GM19372 (cell line): ENCODE measurements at regions not wholly inside any gene's neighbourhood (a gene's known extent, or its start where the extent isn't known, plus 50 kb on each side); places are given as distances from the start of the nearest gene placed in this dataset.

Source experiments
- ATAC-seq: cut with Tn5 transposase; IDR thresholded peaks from one replicate; pipeline ENCODE4 v1.9.1; 2021; ENCODE audit warnings: mild to moderate bottlenecking, low read depth, moderate library complexity; ENCODE audit not compliant: unreplicated experiment

- ATAC-seq, result no peak
Observed at GRCh38 chr6:128827675-128828464, 55.1 kb upstream of the LAMA2 start.

- no peak for ATAC-seq
Observed at GRCh38 chr6:128826606-128827005, 56.3 kb upstream of the LAMA2 start.

- no peak for ATAC-seq
Observed at GRCh38 chr6:128822271-128822670, 60.7 kb upstream of the LAMA2 start.

GRCh38 chr6:128821116-128821515, 61.8 kb upstream of the LAMA2 start:
- ATAC-seq, result no peak

- no peak for ATAC-seq
Observed at GRCh38 chr6:128808856-128809255, 74.1 kb upstream of the LAMA2 start.

- no peak for ATAC-seq
Observed at GRCh38 chr6:128807577-128807976, 75.4 kb upstream of the LAMA2 start.

- no peak for ATAC-seq
Observed at GRCh38 chr6:128806261-128806660, 76.7 kb upstream of the LAMA2 start.

GRCh38 chr6:128803911-128804310, 79.0 kb upstream of the LAMA2 start:
- no peak for ATAC-seq

GRCh38 chr6:128801621-128802020, 81.3 kb upstream of the LAMA2 start:
- ATAC-seq, result no peak

- no peak for ATAC-seq
Observed at GRCh38 chr6:128784266-128784665, 98.7 kb upstream of the LAMA2 start.

- ATAC-seq, result no peak
Observed at GRCh38 chr6:128768187-128768586, 114.8 kb upstream of the LAMA2 start.

GRCh38 chr6:128767705-128768104, 115.2 kb upstream of the LAMA2 start:
- no peak for ATAC-seq

- ATAC-seq, result no peak
Observed at GRCh38 chr6:128767150-128767549, 115.8 kb upstream of the LAMA2 start.

- ATAC-seq, result no peak
Observed at GRCh38 chr6:128763599-128764300, 119.2 kb upstream of the LAMA2 start.

- ATAC-seq, result no peak
Observed at GRCh38 chr6:128759901-128760300, 123.0 kb upstream of the LAMA2 start.

- no peak for ATAC-seq
Observed at GRCh38 chr6:128759447-128759846, 123.5 kb upstream of the LAMA2 start.

GRCh38 chr6:128757961-128758360, 125.0 kb upstream of the LAMA2 start:
- ATAC-seq, result no peak

- peak; percentile 95 for ATAC-seq
Observed at GRCh38 chr6:128754658-128755256, 128.2 kb upstream of the LAMA2 start.

- ATAC-seq, result no peak
Observed at GRCh38 chr6:128743974-128744765, 138.8 kb upstream of the LAMA2 start.

- no peak for ATAC-seq
Observed at GRCh38 chr6:128742900-128743299, 140.0 kb upstream of the LAMA2 start.

GRCh38 chr6:128740951-128741350, 142.0 kb upstream of the LAMA2 start:
- ATAC-seq, result no peak
